Tibial nerve (tissue), 4 donors: ENCODE measurements at regions not wholly inside any gene's neighbourhood (a gene's known extent, or its start where the extent isn't known, plus 50 kb on each side); places are given as distances from the start of the nearest gene placed in this dataset.
"Not testable (repeated sequence)": the region's sequence is repeated elsewhere in the genome, so short reads cannot be mapped to it uniquely, and the experiment has no call there.

Experiments used
- EP300 ChIP-seq, 2 donors: sonication (generic); formaldehyde crosslinking; IDR thresholded peaks; one replicate each; pipeline ENCODE4 v1.6.1; 2017; ENCODE audit warnings: antibody characterized with exemption in 2 of 2, mild to moderate bottlenecking in 1 of 2
- POLR2A ChIP-seq, 2 donors: fragments of 450-650 bp; IDR thresholded peaks; one replicate each; pipeline ENCODE4 v1.6.1; 2017; ENCODE audit warnings: antibody characterized with exemption in 2 of 2, mild to moderate bottlenecking in 2 of 2, moderate library complexity in 2 of 2
- TF ChIP-seq, protein P1 (sequence below), 5 experiments: fragments of 200-600 bp in 3 of 5; fragments of 450-650 bp in 2 of 5; sonication (generic) in 3 of 5; IDR thresholded peaks; one replicate each; pipeline ENCODE4 v1.5.1; 2016 to 2019; ENCODE audit warnings: antibody characterized with exemption in 5 of 5, mild to moderate bottlenecking in 3 of 5, moderate library complexity in 2 of 5

- TF ChIP-seq, protein P1, sequence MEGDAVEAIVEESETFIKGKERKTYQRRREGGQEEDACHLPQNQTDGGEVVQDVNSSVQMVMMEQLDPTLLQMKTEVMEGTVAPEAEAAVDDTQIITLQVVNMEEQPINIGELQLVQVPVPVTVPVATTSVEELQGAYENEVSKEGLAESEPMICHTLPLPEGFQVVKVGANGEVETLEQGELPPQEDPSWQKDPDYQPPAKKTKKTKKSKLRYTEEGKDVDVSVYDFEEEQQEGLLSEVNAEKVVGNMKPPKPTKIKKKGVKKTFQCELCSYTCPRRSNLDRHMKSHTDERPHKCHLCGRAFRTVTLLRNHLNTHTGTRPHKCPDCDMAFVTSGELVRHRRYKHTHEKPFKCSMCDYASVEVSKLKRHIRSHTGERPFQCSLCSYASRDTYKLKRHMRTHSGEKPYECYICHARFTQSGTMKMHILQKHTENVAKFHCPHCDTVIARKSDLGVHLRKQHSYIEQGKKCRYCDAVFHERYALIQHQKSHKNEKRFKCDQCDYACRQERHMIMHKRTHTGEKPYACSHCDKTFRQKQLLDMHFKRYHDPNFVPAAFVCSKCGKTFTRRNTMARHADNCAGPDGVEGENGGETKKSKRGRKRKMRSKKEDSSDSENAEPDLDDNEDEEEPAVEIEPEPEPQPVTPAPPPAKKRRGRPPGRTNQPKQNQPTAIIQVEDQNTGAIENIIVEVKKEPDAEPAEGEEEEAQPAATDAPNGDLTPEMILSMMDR (IDR thresholded peaks at IDR 0.05) = not testable (repeated sequence)
- not testable (repeated sequence) for TF ChIP-seq POLR2A, EP300 (IDR thresholded peaks at IDR 0.05)
Observed at GRCh38 chr7:91506966-91507365, 242.7 kb downstream of the FZD1 start.
